ENCODE measurements at regions not wholly inside any gene's neighbourhood (a gene's known extent, or its start where the extent isn't known, plus 50 kb on each side); places are given as distances from the start of the nearest gene placed in this dataset.
A peak's percentile ranks its signal among the peaks of the same experiment; 100 is the strongest.

DNA sequence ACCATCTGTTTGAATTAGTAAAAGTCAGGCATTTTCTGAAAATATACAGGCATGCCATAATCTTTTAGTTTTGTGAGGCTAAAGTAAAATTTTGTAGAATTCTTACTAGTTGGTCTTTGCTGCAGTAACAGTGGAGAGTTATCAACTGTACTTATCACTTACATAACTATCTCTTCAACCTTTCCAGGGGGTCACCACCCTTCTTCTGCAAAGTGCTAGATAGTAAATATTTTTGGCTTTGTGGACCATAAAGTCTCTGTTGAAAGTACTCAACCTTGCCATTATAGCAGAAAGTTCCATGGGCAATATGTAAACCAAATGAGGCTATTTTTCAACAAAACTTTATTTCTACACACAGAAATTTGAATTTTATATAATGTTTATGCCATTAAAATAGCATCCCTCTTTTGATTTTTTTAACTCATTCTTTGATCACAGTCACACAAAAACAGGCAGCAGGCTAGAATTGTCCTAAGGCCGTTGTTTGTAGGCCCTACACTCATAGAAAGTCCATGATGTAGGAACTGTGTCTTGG, 59.5 kb upstream of the KLF6 start:
- no peak overlapping the region for H3K4me3 Mint-ChIP-seq
- H3K27me3 Mint-ChIP-seq: no peaks in the 10 kb centered on the region
- H3K27ac Mint-ChIP-seq: no peak overlapping the region
- ATAC-seq (ENCODE audit: low read depth): no peak
- no peak for DNase-seq (ENCODE audit: low spot score in 2 of 2)
- H3K4me1 Mint-ChIP-seq: no peaks in the 10 kb centered on the region
- no peaks in the 10 kb centered on the region for H3K36me3 Mint-ChIP-seq
- peaks cover 2% of the 10 kb centered on the region for H3K9me3 Mint-ChIP-seq

DNA sequence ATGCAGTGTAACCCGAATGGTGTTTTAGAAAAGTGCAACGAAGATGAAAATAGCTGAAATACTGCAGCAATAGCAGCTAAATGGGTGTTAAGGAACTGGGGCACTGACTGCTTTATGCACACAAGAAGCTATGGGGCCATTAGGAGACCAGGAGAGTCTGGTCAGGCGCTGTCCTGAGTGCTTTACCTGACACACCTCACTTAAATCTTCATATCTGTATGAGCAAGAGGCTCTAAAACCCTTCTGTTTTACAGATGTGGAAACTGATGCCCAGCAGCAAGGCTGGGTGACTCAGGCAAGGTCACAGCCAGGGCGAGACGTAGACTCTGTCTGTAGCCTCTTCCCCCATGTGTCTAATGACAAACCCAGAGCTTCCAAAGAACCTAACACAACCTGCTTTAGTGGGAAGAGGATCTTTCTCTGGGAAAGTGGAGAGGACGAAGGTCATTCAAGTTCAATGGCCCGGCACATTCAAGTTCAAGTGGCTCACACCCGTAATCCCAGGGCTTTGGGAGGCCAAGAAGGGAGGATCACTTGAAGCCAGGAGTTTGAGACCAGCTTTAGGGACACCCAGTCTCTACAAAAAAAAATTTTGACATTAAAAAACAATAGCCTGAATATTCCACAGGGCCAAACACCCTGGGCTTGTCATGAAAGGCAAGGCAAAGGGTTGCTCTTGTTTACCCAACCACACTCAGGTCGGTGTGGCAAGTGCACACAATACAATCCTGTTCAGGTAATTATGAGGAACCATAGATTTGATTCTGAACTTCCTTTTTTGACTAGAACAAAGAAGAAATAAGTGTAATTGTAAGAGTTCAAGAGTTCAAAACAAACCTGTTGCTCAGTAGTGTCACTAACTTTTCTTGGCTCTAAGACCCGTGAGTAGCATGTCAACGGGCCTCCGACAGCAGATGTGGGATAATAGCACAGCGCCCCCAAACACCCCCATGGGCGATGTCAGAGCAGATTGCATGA, 53.7 kb upstream of the KLF6 start:
- H3K9me3 Mint-ChIP-seq: peaks cover 2% of the 10 kb centered on the region
- H3K27me3 Mint-ChIP-seq: no peaks in the 10 kb centered on the region
- H3K27ac Mint-ChIP-seq: no peak overlapping the region
- ATAC-seq (ENCODE audit: low read depth) (peak; percentile 68), DNase-seq (ENCODE audit: low spot score in 2 of 2) (no peak)
- H3K4me1 Mint-ChIP-seq: peaks cover 9% of the 10 kb centered on the region
- H3K36me3 Mint-ChIP-seq: no peaks in the 10 kb centered on the region
- no peak overlapping the region for H3K4me3 Mint-ChIP-seq

DNA sequence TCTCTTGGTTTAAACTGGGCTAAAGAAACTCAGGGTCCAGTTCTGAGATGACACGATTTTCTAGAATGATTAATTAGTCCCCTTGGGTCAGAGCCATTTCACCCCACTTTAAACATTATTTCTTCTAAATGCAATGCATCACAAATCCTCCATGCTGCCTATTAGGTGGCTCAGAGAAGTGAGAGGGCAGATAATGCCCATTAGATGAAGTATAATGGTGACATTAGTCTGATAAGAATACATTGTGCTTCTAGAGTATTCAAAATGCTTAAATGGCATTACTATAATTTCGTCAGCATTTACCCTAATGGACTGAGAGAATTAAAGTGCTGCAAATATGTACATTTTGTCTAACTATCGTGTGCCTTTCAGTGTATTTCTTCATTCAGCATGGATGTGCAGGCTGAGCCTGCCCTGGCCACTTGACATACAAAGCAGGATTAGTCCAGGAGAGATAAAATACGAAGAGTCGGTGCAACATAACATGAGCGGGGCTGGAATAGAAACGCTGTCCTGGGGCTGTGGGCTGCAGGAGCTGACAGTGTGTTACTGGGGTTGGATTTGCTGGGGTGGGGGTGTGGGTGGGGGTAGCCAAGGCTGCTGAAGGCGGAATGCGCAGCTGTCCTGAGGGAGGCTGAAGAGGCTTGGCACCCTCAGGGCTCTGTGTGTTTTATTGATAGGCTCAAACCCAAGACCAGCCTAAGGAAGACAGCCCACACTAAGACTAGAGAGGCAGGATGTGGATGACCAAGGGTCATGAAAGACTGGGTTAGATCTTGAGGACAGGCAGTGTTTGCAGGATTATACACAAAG, 52.8 kb upstream of the KLF6 start:
- H3K27ac Mint-ChIP-seq: peak overlapping the region; percentile 58
- ATAC-seq (ENCODE audit: low read depth) (no peak), DNase-seq (ENCODE audit: low spot score in 2 of 2) (no peak)
- no peaks in the 10 kb centered on the region for H3K27me3 Mint-ChIP-seq
- H3K9me3 Mint-ChIP-seq: no peaks in the 10 kb centered on the region
- H3K36me3 Mint-ChIP-seq: no peaks in the 10 kb centered on the region
- peaks cover 9% of the 10 kb centered on the region for H3K4me1 Mint-ChIP-seq
- no peak overlapping the region for H3K4me3 Mint-ChIP-seq

DNA sequence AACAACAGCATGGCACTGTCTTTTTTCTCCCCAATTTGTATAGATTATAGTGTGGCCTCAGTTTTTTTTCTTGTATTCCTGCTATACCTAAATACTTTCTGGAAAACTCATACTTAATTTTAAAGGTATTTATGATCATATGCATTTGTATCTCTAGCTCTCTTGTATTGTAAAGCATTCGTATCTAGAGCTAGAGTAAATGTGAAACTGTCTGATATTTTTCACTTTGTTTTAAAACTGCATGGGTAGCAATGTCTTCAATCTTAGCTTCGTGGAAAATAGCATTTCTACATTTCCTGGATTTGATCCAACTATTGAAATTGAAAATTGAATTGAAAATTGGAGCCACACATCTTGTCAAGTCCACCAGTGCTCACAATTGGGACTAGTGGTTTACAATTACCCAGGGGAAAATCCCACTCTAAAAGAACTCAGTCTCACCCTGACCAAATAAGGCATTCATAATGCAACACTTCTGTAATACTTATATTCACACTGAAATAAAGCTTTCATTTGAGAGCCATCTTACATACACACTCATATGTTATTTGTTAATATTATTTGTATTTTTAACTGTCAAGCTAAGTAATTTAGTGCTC, 51.3 kb upstream of the KLF6 start:
- no peak overlapping the region for H3K4me3 Mint-ChIP-seq
- ATAC-seq (ENCODE audit: low read depth) (peak; percentile 52), DNase-seq (ENCODE audit: low spot score in 2 of 2) (no peak)
- H3K9me3 Mint-ChIP-seq: no peaks in the 10 kb centered on the region
- H3K27me3 Mint-ChIP-seq: no peaks in the 10 kb centered on the region
- peak overlapping the region; percentile 72 for H3K27ac Mint-ChIP-seq
- H3K4me1 Mint-ChIP-seq: peaks cover 9% of the 10 kb centered on the region
- no peaks in the 10 kb centered on the region for H3K36me3 Mint-ChIP-seq

DNA sequence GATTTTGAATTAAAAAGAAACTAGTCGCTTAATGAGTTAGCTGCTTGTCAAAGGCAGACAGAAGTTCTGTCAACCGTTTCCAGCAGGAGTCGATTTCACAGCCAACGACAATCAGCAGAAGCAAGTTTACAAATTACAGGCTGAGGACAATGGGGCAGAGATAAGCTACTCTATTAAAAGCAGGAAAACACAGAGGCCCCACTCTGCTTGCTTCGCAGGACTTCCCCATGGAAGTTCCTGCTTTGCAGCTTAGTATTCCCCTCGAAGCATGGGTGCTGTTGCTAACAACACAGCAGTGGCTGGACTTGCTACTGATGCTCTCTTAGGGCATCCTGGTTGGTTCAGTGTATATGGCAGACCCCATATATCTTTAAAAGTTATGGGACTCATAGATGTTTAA, 50.8 kb upstream of the KLF6 start:
- H3K27me3 Mint-ChIP-seq: no peaks in the 10 kb centered on the region
- no peaks in the 10 kb centered on the region for H3K36me3 Mint-ChIP-seq
- ATAC-seq (ENCODE audit: low read depth): peak; percentile 71
- no peak overlapping the region for H3K4me3 Mint-ChIP-seq
- peak overlapping the region; percentile 72 for H3K27ac Mint-ChIP-seq
- DNase-seq (ENCODE audit: low spot score in 2 of 2): no peak
- no peaks in the 10 kb centered on the region for H3K9me3 Mint-ChIP-seq
- H3K4me1 Mint-ChIP-seq: peaks cover 9% of the 10 kb centered on the region

DNA sequence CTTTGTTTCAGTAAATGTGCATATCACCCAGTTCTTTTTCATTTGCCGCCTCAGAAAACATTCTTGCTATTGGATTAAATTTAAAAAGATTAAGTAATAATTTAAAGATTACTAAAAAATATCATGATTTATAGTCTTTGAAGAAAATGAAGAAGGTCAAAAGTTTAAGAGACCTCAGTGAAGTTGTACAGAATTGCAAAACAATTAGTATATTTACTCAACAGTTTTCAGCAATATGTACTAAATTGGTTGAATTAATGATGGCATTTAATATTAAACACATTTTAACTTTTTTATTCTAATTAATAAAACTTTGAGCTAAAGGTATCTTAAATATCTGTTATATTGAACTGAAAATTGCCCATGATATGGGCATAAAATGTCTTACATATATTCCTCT, 49.9 kb upstream of the KLF6 start:
- no peaks in the 10 kb centered on the region for H3K9me3 Mint-ChIP-seq
- ATAC-seq (ENCODE audit: low read depth): no peak
- H3K36me3 Mint-ChIP-seq: no peaks in the 10 kb centered on the region
- H3K27me3 Mint-ChIP-seq: no peaks in the 10 kb centered on the region
- H3K4me3 Mint-ChIP-seq: no peak overlapping the region
- H3K27ac Mint-ChIP-seq: no peak overlapping the region
- H3K4me1 Mint-ChIP-seq: peaks cover 9% of the 10 kb centered on the region
- DNase-seq (ENCODE audit: low spot score in 2 of 2): no peak

Measured in memory B cell (primary cell).